ENCODE measurements at regions not wholly inside any gene's neighbourhood (a gene's known extent, or its start where the extent isn't known, plus 50 kb on each side); places are given as distances from the start of the nearest gene placed in this dataset.
"Not testable (repeated sequence)": the region's sequence is repeated elsewhere in the genome, so short reads cannot be mapped to it uniquely, and the experiment has no call there.

DNA sequence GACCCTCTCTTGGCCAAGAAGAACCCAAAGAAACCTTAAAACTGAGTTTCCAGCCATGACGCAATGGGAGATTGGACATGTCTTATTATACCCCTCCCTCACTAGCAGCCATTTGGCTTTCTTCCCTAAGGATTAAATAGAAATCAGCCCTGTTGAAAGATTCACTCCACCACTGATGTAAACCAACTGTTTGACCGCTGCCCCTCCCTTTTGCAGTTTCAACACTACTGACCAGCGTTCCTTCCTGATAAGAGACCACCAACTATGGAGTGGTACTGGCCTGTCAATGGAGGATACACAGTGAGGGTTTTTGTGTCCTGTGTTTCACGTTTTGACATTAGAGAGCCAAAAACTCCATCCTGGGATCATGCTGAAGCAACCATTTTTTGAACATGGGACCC is 53.2 kb upstream of the CD2AP start:
- no peak overlapping the region for H2AFZ ChIP-seq (ENCODE audit: low read length)
- TF ChIP-seq EZH2 (IDR thresholded peaks at IDR 0.05; ENCODE audit: borderline replicate concordance, low read length) = no peak
- TF ChIP-seq, protein P1, sequence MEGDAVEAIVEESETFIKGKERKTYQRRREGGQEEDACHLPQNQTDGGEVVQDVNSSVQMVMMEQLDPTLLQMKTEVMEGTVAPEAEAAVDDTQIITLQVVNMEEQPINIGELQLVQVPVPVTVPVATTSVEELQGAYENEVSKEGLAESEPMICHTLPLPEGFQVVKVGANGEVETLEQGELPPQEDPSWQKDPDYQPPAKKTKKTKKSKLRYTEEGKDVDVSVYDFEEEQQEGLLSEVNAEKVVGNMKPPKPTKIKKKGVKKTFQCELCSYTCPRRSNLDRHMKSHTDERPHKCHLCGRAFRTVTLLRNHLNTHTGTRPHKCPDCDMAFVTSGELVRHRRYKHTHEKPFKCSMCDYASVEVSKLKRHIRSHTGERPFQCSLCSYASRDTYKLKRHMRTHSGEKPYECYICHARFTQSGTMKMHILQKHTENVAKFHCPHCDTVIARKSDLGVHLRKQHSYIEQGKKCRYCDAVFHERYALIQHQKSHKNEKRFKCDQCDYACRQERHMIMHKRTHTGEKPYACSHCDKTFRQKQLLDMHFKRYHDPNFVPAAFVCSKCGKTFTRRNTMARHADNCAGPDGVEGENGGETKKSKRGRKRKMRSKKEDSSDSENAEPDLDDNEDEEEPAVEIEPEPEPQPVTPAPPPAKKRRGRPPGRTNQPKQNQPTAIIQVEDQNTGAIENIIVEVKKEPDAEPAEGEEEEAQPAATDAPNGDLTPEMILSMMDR (IDR thresholded peaks at IDR 0.05; ENCODE audit: low read length) = no peak
- H3K27ac ChIP-seq (ENCODE audit: low read depth, low read length, poor library complexity, severe bottlenecking) = no peak overlapping the region
- no peak overlapping the region for H3K4me2 ChIP-seq (ENCODE audit: low read length)
- no peaks in the 10 kb centered on the region for H3F3A ChIP-seq (ENCODE audit: insufficient read depth, low read length)
- H3K4me1 ChIP-seq (ENCODE audit: insufficient read depth, low read length, severe bottlenecking) = no peaks in the 10 kb centered on the region
- no peaks in the 10 kb centered on the region for H3K79me2 ChIP-seq (ENCODE audit: insufficient read depth, low read length)
- no peaks in the 10 kb centered on the region for H3K9me2 ChIP-seq (ENCODE audit: low read depth, low read length)
- H3K27me3 ChIP-seq (ENCODE audit: insufficient read depth, low read length) = no peaks in the 10 kb centered on the region
- H3K36me3 ChIP-seq (ENCODE audit: insufficient read depth, low read length) = no peaks in the 10 kb centered on the region
- H3K9me3 ChIP-seq (ENCODE audit: low read length) = 0 out of 2 replicates have a peak, but pooled peaks cover 1% of the 10 kb centered on the region
- no peak overlapping the region for H3K9ac ChIP-seq (ENCODE audit: low read length)
- H3K4me3 ChIP-seq (ENCODE audit: low read depth, low read length, poor library complexity, severe bottlenecking) = no peak overlapping the region
- no peaks in the 10 kb centered on the region for H4K20me1 ChIP-seq (ENCODE audit: insufficient read depth, low read length)

DNA sequence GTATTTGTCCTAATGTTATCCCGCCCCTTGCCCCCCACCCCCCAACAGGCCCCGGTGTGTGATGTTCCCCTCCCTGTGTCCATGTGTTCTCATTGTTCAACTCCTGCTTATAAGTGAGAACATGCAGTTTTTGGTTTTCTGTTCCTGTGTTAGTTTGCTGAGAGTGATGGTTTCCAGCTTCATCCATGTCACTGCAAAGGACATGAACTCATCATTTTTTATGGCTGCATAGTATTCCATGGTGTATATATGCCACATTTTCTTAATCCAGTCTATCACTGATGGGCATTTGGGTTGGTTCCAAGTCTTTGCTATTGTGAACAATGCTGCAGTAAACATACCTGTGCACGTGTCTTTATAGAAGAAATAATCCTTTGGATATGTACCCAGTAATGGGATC is 51.9 kb upstream of the CD2AP start:
- not testable (repeated sequence) for H4K20me1 ChIP-seq (ENCODE audit: insufficient read depth, low read length); H3K4me3 ChIP-seq (ENCODE audit: low read depth, low read length, poor library complexity, severe bottlenecking); H3K79me2 ChIP-seq (ENCODE audit: insufficient read depth, low read length); H3F3A ChIP-seq (ENCODE audit: insufficient read depth, low read length); H3K27me3 ChIP-seq (ENCODE audit: insufficient read depth, low read length); H2AFZ ChIP-seq (ENCODE audit: low read length); H3K36me3 ChIP-seq (ENCODE audit: insufficient read depth, low read length); H3K4me1 ChIP-seq (ENCODE audit: insufficient read depth, low read length, severe bottlenecking); H3K4me2 ChIP-seq (ENCODE audit: low read length); H3K9me3 ChIP-seq (ENCODE audit: low read length); H3K9me2 ChIP-seq (ENCODE audit: low read depth, low read length); H3K27ac ChIP-seq (ENCODE audit: low read depth, low read length, poor library complexity, severe bottlenecking); H3K9ac ChIP-seq (ENCODE audit: low read length)

DNA sequence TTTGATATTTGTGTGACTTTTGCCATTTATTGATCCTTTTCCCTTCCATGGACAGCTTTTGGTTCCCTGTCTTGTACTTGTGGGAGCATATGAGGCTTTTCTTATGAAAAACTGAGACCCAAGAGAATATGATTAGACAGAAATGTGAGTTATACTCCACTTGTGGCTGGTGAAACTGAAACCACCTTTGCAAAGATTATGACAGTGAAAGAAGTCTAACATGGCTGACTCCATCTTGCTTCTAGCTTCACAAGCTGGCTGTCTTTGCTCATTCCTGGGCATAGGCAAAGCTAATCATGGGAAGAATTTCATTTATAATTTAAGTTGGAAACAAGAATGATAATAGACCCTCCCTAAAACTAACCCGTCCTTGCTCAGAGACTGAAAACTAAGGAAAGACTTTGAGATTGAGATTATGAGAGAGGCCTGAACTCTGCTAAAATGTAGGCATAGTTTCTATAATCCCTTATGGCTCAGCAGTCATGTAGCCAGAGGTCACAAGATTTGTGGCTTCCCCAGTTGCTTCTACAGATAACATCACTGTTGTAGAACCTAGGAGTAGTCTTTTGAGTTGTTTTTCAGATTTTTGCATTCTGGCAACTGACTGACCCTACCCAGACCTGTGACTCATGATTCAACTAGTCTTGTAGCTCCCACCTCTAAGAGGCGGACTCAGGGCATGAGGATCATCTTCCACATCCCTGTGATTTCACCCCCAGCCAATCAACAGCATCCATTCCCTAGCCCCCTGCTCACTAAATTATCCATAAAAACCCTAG is 50.9 kb upstream of the CD2AP start:
- Histone ChIP-seq H3K27ac (ENCODE audit: low read depth, low read length, poor library complexity, severe bottlenecking) (no peak overlapping the region), H3K9me3 (ENCODE audit: low read length) (0 out of 2 replicates have a peak, but pooled peaks cover 3% of the 10 kb centered on the region), H3F3A (ENCODE audit: insufficient read depth, low read length) (no peaks in the 10 kb centered on the region), H3K79me2 (ENCODE audit: insufficient read depth, low read length) (no peaks in the 10 kb centered on the region), H4K20me1 (ENCODE audit: insufficient read depth, low read length) (no peaks in the 10 kb centered on the region), H3K4me1 (ENCODE audit: insufficient read depth, low read length, severe bottlenecking) (no peaks in the 10 kb centered on the region), H2AFZ (ENCODE audit: low read length) (no peak overlapping the region), H3K9ac (ENCODE audit: low read length) (no peak overlapping the region), H3K4me3 (ENCODE audit: low read depth, low read length, poor library complexity, severe bottlenecking) (no peak overlapping the region), H3K9me2 (ENCODE audit: low read depth, low read length) (no peaks in the 10 kb centered on the region), H3K36me3 (ENCODE audit: insufficient read depth, low read length) (no peaks in the 10 kb centered on the region), H3K4me2 (ENCODE audit: low read length) (no peak overlapping the region), H3K27me3 (ENCODE audit: insufficient read depth, low read length) (no peaks in the 10 kb centered on the region)
- no peak for TF ChIP-seq EZH2 (IDR thresholded peaks at IDR 0.05; ENCODE audit: borderline replicate concordance, low read length)
- TF ChIP-seq, protein P1 (IDR thresholded peaks at IDR 0.05; ENCODE audit: low read length) = no peak

- Histone ChIP-seq H3K27ac (ENCODE audit: low read depth, low read length, poor library complexity, severe bottlenecking) (no peak overlapping the region), H3K79me2 (ENCODE audit: insufficient read depth, low read length) (no peaks in the 10 kb centered on the region), H3K4me1 (ENCODE audit: insufficient read depth, low read length, severe bottlenecking) (no peaks in the 10 kb centered on the region), H3K9me3 (ENCODE audit: low read length) (0 out of 2 replicates have a peak, but pooled peaks cover 3% of the 10 kb centered on the region), H4K20me1 (ENCODE audit: insufficient read depth, low read length) (no peaks in the 10 kb centered on the region), H3K36me3 (ENCODE audit: insufficient read depth, low read length) (no peaks in the 10 kb centered on the region), H3K27me3 (ENCODE audit: insufficient read depth, low read length) (no peaks in the 10 kb centered on the region), H3K4me3 (ENCODE audit: low read depth, low read length, poor library complexity, severe bottlenecking) (no peak overlapping the region), H2AFZ (ENCODE audit: low read length) (no peak overlapping the region), H3F3A (ENCODE audit: insufficient read depth, low read length) (no peaks in the 10 kb centered on the region), H3K4me2 (ENCODE audit: low read length) (no peak overlapping the region), H3K9ac (ENCODE audit: low read length) (no peak overlapping the region), H3K9me2 (ENCODE audit: low read depth, low read length) (no peaks in the 10 kb centered on the region)
- no peak for TF ChIP-seq EZH2 (IDR thresholded peaks at IDR 0.05; ENCODE audit: borderline replicate concordance, low read length)
- TF ChIP-seq, protein P1 (IDR thresholded peaks at IDR 0.05; ENCODE audit: low read length) = no peak
Observed at GRCh38 chr6:47427680-47428079, 49.9 kb upstream of the CD2AP start.
